ENCODE measurements at regions not wholly inside any gene's neighbourhood (a gene's known extent, or its start where the extent isn't known, plus 50 kb on each side); places are given as distances from the start of the nearest gene placed in this dataset.

GRCh38 chr4:13118633-13119032 is 365.5 kb downstream of the RAB28 start:
- DNase-seq, result no peak

DNA sequence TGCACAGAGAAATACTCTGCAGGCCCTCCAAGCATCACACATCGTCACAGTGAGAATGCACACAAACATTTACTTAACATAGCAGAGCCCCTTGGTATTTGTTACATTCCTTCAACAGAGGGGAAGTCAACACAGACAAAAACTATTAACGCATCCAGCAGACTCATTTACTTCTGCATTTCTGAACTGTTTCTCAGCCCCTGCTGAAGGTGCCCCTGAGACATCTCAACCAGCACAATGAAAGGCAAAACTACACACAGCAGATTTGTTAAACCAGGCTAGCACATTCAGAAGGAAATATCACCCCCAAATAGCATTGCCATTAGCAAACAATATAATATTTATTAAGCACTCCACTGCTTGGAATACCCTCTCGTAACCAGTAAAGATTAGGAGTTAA is 367.0 kb downstream of the RAB28 start:
- no peak for DNase-seq

DNA sequence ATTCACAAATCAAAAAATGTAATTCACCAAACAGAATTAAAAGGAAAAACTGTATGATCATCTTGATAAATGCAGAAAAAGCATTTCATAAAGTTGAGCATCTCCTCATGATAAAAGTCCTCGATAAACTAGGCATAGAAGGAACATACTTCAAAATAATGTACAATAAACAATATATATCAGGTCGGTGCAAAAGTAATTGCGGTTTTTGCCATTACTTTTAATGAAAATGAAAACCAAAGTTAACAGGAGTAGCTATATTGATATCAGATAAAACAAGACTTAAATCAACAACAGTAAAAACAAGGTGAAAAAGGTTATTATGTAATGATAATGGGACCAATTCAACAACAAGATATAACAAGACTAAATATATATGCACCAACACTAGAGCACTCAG is 372.1 kb downstream of the RAB28 start:
- no peak for DNase-seq

GRCh38 chr4:13109536-13109935 is 374.6 kb downstream of the RAB28 start:
- DNase-seq, result no peak

DNA sequence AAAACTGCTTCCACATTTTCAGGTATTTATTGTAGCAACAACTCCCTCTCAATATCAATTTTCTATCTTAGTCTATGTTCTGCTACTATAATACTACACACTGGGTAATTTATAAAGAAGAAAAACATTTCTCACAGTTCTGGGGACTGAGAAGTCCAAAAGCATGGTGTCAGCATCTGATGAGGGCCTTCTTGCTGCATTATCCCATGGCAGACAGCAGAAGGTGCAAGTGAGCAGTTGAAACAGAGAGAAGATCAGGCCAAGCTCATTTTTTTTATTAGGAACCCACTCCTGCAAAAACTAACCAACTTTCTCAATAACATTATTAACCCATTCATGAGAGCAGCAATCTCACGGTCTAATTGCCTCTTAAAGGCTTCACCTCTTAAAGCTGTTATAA is 376.0 kb downstream of the RAB28 start:
- no peak for DNase-seq

GRCh38 chr4:13103382-13104015 is 380.6 kb downstream of the RAB28 start:
- DNase-seq, result no peak

- no peak for DNase-seq
Observed at GRCh38 chr4:13102092-13102742, 381.9 kb downstream of the RAB28 start.

DNA sequence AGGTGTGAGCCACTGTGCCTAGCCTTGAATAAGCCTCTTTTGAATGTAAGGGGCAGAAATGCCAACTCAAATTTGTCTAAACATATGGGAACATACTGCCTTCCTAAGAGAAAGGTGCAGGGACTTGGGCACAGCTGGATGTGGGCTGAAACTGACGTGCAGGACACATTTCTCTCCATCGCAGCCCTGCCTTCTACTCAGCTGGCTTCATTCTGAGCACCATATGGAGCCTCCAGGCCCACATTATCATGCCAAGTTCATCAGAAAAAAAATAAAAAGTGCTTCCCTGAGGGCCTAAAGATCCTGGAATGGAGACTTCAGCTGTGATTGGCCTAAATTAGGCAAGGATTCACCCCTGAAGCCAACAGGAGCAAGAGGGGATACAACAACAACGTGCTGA is 386.2 kb downstream of the RAB28 start:
- DNase-seq, result no peak

DNA sequence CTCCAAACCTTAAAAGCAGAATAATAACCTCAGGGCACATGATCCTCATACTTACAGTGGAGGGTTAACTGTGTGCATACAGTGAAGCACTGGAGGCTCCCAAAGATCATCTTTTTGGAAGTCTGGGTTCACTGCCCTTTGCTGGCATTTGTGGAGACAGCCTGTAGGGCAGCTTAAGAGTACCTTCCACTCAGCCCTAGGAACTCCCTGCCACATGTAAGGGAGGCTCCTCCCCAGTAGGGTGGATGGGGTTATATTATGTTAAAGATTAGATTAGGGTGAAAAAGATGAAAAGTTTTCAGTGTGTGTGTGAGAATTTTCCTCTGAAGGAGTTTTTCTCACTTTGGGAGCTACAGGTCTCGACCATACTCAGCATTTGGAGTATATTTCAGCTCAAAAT is 388.4 kb downstream of the RAB28 start:
- no peak for DNase-seq

DNA sequence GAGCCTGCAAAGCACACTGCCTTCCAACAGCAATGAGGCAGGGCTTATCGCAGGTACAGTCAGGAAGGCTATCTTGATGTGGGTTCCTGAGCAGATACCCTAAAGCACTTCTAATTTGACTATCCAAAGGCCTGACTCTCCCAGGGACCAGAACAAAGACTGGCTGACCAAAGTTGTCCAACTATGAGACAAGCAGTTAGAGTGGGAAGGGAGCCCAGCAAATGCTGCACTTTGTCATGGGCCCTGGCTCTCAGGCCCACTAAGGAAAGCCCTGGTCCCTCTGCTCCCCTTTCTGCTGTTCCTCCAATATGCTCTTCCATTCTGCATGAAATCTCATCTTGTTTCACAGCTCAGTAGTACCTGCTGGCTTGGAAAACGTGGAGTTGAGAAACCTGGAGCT is 391.0 kb downstream of the RAB28 start:
- DNase-seq, result no peak

DNA sequence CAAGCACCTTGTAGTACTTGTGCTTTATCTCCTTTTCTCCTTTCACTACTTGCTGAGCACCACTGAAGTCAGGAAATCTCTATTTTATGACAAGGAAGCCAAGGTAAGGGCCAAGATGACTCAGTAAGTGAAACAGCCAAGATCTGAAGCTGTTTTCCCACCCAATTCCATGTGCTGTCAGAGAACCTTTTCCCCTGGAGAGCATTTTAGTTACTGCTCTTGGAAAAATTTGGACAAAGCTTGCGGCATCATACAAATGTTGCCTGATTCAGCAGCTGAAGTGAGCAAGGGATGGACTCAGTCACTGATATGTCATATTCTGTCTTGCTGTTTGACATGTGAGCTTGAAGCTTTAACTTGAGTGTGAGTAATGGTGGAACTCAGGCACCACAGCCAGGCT is 391.4 kb downstream of the RAB28 start:
- no peak for DNase-seq

DNA sequence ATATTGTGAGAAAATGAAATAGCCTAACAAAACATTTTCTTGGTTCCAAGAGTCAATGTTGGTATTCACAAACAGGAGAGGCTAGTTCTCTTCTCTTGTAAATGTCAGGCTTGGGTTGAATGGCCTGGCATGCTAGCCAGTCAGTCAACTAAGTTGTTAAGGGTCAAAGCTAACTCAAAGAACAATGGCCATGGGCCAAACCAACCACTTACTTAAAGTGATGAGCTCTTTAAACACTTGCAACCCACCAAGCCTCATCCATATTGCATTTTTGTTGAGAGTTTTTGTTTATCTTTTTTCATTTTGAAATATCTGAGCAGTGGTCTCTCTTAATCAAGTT is 394.5 kb downstream of the RAB28 start:
- no peak for DNase-seq

DNA sequence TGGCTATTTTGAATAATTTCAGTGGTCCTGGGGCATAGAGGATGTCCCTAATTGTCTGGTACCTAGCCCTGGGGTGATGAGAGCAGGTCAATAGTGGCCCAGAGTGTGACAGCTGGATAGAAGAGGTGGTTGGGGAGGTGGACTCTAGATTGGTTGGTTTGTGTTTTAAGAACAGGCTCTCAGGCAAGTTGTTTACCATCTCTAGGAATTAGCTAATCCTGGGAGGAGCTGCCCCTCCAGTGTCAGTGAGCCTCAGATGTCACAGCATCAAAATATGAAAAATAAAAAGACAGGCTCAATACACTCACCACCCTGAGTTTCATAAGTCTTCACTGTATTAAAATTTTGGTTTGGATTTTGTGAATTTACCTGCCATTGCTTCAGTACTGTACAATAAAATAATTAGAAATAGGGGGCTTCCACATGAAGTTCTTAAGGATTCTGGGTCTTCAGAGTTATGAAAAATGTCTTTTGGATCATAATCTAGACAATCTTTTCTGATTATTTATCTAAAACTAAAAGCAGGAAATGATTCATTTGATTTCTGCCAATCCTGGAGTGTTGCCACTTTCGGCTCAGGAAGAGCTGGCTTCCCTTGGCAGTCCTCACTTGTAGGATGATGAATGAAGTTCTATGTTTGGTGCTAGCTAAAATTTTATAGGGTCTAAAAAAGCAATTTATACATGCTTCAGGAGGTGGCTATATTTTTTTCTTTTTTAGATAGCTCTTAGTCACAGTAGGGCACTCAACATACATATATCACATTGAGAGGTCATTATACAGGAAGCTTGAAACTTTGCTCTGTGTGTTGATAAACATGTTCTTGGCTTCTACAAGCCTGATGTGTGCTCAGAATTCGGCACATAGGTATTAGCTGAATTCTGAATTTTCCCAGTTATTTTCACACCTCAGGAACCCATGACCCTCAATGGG is 395.1 kb downstream of the RAB28 start:
- DNase-seq, result no peak

DNA sequence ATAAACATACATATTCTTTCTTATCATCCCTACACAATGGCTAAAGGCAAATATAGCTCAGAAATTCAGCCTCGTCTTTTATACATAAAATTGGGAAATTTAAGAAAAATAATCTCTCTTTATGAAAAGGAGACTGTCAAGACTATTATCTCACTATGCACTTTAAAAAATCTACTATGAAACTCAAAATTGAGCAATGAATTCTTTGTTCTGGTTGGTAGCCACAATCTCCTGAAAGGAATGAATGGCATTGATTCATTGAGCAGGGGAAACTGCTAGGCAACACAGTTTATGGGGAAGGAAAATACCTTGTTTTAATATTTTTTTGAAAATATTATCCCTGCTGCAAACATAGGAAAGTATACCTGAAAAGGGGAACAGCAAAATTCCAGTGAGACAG is 397.1 kb downstream of the RAB28 start:
- DNase-seq, result no peak

- no peak for DNase-seq
Observed at GRCh38 chr4:13084210-13084609, 399.9 kb downstream of the RAB28 start.

- no peak for DNase-seq
Observed at GRCh38 chr4:13081830-13082229, 402.3 kb downstream of the RAB28 start.

GRCh38 chr4:13067077-13067476 is 417.1 kb downstream of the RAB28 start:
- no peak for DNase-seq

GRCh38 chr4:13059019-13059418 is 425.1 kb downstream of the RAB28 start:
- no peak for DNase-seq

DNA sequence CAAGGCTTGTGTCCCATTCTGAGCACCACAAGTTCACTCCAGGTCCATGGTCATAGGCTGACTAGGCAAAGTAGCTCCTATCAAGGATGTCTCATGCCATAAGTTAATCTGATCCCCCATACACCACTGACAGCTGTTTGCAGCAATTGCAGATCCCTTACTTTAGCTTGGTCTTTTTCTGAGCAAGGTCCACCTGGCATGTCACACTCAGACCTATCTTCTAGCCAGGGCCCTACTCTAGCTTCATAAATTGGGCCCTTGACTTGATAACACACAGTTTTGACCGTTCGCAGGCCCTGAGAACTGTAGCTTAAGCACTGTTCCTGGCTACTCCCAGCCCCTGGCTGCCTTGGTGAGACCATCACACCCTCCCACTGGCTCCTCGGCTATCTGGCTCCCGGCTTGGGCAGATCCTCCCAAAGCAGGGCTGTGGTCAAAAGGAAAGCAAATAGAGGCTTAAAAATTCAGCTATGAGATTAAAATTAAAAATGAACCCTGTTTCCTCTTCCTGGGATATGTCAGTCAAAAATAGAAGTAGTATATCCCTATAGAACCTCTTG is 427.4 kb downstream of the RAB28 start:
- no peak for DNase-seq

GRCh38 chr4:13054420-13054970 is 429.6 kb downstream of the RAB28 start:
- DNase-seq, result no peak

DNA sequence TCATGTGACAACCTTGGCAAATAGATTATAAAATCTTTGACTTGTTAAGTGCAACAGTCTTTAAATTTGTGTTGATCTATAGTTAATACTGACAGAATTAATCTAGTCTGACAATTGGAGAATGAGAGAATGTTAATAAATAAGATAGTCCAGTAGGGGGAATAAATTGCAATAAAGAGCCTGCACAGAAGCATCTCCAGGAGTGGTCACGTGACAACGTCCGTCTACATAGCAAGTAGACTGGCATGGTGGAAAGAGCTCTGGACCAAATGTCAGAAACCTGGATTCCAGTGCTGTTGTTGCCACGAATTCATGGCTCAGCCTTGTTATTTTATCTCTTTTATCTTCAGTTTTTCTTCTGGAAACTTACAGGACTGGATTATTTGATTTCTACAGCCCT is 436.5 kb downstream of the RAB28 start:
- DNase-seq, result no peak

DNA sequence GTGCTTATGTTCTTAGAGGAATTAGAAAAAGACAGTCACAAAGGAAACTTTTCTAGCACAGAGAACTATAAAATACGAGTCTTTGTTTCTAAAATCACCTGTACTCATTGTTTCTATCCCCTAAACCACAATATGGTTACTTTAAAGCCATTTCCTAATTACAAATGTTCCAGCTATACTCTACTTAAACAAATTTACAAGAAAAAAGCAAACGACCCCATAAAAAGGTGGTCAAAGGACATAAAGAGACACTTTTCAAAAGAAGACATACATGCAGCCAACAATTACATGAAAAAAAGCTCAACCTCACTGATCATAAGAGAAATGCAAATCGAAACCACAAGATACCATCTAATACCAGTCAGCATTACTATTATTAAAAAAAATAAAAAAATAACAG is 447.3 kb downstream of the RAB28 start:
- DNase-seq, result no peak

DNA sequence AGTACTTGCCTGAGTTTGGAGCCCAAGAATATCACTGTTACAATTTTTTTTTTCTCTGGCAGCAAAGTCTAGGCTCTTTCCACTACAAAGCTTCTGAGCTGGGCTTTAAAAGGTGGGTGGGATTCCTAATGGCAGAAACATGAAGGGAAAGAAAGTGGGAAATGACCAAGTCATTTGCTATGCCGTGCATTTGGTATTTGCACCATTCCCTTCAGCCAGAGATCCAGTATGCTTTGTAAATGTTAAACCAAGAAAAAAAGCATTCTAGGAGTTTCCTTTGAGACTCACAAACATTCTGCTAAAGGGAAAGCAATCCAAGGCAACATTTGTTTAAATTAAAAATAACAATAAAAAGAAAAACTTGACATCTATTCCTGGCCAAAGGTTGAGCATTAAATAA is 451.2 kb downstream of the RAB28 start:
- DNase-seq, result no peak
